Vagina (tissue), 2 donors: ENCODE measurements at regions not wholly inside any gene's neighbourhood (a gene's known extent, or its start where the extent isn't known, plus 50 kb on each side); places are given as distances from the start of the nearest gene placed in this dataset.

ENCODE experiments used
- DNase-seq, 2 donors: peaks; one replicate each; pipeline ENCODE4 v3.0.0-alpha.2; 2017; ENCODE audit errors: extremely low spot score in 2 of 2
- H3K27ac ChIP-seq: fragments of 200-600 bp; sonication (generic); one replicate; pipeline ENCODE4 v1.5.1; 2019
- H3K27me3 ChIP-seq: fragments of 200-600 bp; sonication (generic); one replicate; pipeline ENCODE4 v1.5.1; 2019
- H3K36me3 ChIP-seq, 2 donors: fragments of 200-600 bp; sonication (generic); one replicate each; pipeline ENCODE4 v1.5.1; 2017 to 2019
- H3K4me1 ChIP-seq: fragments of 200-600 bp; sonication (generic); one replicate; pipeline ENCODE4 v1.5.1; 2019
- H3K4me3 ChIP-seq, 2 donors: fragments of 200-600 bp; sonication (generic); 1 replicate in 1 of 2; 2 replicates in 1 of 2; pipeline ENCODE4 v1.5.1; 2016 to 2019
- H3K9me3 ChIP-seq: fragments of 200-600 bp; sonication (generic); one replicate; pipeline ENCODE4 v1.5.1; 2019
- CTCF ChIP-seq, 3 experiments: fragments of 450-650 bp in 2 of 3; fragments of 200-600 bp in 1 of 3; sonication (generic) in 1 of 3; IDR thresholded peaks; one replicate each; pipeline ENCODE4 v1.5.1; 2017 to 2019; ENCODE audit warnings: antibody characterized with exemption in 3 of 3, mild to moderate bottlenecking in 2 of 3, moderate library complexity in 2 of 3
- POLR2A ChIP-seq, 2 donors: fragments of 450-650 bp; IDR thresholded peaks; one replicate each; pipeline ENCODE4 v1.6.1; 2017; ENCODE audit warnings: antibody characterized with exemption in 2 of 2, mild to moderate bottlenecking in 2 of 2, moderate library complexity in 2 of 2
- POLR2AphosphoS5 ChIP-seq, 2 donors: sonication (generic); formaldehyde crosslinking; IDR thresholded peaks; one replicate each; pipeline ENCODE4 v1.9.0; 2017; ENCODE audit warnings: antibody characterized with exemption in 2 of 2, mild to moderate bottlenecking in 2 of 2, low read depth in 1 of 2; ENCODE audit not compliant: insufficient read depth in 1 of 2
- intact Hi-C: fragments of 100-400 bp; cut with DNase I; formaldehyde crosslinking; loops from one replicate; pipeline ENCODE4 v1.15.1; 2023

DNA sequence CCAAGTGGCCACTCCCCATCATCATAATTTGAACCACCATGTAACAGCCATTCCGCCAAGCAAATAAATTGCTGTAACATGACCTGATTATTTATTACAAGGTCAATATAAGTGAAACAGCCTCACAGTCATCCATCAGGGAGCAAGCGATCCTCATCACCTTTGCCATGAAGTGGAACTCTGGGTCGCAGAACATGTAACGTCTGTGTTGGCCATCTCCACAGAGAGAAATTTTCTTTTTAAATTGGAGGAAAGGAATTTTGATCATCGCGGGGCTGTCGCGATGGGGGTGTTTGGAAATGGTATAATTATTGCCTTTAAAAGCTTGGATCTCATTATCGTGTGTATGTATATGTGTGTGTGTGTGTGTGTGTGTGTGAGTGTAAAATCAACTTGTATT, 90.2 kb downstream of the SHOX start:
- no peaks in the 10 kb centered on the region for H3K36me3 ChIP-seq
- intact Hi-C loops: no loop called here
- no peaks in the 10 kb centered on the region for H3K27me3 ChIP-seq
- no peak for TF ChIP-seq POLR2A (IDR thresholded peaks at IDR 0.05)
- TF ChIP-seq POLR2AphosphoS5 (IDR thresholded peaks at IDR 0.05; ENCODE audit: insufficient read depth in 1 of 2, low read depth in 1 of 2): no peak
- TF ChIP-seq CTCF (IDR thresholded peaks at IDR 0.05): no peak
- H3K9me3 ChIP-seq: peaks cover 5% of the 10 kb centered on the region
- no peak overlapping the region for H3K4me3 ChIP-seq
- H3K4me1 ChIP-seq: no peaks in the 10 kb centered on the region
- DNase-seq: no peak
- no peak overlapping the region for H3K27ac ChIP-seq

DNA sequence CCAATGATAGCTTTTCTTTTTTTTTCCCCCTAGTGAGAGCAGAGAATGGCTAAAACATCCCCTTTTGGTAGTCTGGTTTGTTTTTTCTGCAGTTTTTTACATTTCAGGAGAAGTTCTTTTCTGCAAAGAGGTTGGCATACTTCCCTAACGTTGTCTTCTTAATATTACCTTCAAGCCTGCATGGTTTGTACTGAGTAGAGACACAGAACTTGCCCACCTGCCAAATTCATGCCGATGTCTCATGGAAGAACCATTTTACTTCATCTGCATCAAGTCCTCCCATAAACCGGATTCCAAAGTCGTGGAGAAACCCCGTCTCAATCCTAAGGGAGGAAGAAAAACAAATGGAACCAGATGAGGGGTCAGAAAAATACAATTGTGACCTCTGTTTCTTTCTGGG, 89.7 kb downstream of the SHOX start:
- H3K4me3 ChIP-seq: no peak overlapping the region
- no peaks in the 10 kb centered on the region for H3K4me1 ChIP-seq
- peaks cover 5% of the 10 kb centered on the region for H3K9me3 ChIP-seq
- DNase-seq: no peak
- intact Hi-C loops: no loop called here
- H3K27me3 ChIP-seq: no peaks in the 10 kb centered on the region
- no peak for TF ChIP-seq POLR2A (IDR thresholded peaks at IDR 0.05)
- no peak for TF ChIP-seq POLR2AphosphoS5 (IDR thresholded peaks at IDR 0.05; ENCODE audit: insufficient read depth in 1 of 2, low read depth in 1 of 2)
- no peak for TF ChIP-seq CTCF (IDR thresholded peaks at IDR 0.05)
- no peak overlapping the region for H3K27ac ChIP-seq
- no peaks in the 10 kb centered on the region for H3K36me3 ChIP-seq

DNA sequence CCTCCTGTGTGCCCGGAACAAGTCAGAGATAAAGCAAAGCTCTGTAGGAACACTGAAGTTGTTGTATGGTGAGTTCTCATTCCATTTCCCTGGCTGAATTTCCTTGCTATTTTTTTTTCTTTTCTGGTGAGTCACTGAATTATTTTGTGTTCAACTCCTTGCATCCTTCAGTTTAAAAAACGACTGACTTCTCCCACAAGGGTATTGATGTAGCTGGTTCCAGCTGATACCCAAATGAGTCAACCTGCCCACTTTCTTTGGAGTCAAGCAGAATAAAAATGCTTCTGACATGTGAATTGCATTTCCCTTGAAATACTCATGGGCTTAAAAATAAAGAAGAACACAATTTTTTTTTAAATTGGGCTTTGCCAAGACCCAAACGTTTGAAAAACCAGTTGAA, 85.5 kb downstream of the SHOX start:
- DNase-seq: no peak
- no peaks in the 10 kb centered on the region for H3K4me1 ChIP-seq
- intact Hi-C loops: no loop called here
- H3K27me3 ChIP-seq: no peaks in the 10 kb centered on the region
- no peaks in the 10 kb centered on the region for H3K36me3 ChIP-seq
- H3K27ac ChIP-seq: no peak overlapping the region
- H3K9me3 ChIP-seq: no peaks in the 10 kb centered on the region
- H3K4me3 ChIP-seq: no peak overlapping the region
- TF ChIP-seq CTCF (IDR thresholded peaks at IDR 0.05) (no peak), POLR2AphosphoS5 (IDR thresholded peaks at IDR 0.05; ENCODE audit: insufficient read depth in 1 of 2, low read depth in 1 of 2) (no peak), POLR2A (IDR thresholded peaks at IDR 0.05) (no peak)

DNA sequence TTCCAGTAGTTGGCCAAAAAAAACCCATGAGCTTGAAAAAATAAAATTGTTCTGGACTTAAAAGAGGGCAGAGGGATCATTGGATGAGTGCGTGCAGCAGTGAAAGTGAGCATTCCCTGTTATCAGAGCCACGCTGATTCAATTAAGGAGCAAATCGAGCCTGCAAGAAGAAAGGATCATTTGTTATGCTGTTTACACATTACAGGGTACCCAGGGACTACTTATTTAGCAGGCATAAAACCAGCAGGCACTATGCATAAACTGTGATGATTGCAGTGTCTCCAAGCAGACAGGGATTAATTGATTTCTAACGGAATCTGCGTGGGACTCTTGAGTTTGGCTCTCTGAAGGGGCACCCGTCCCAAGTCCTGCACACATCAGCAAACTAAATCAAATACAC, 83.5 kb downstream of the SHOX start:
- H3K9me3 ChIP-seq: no peaks in the 10 kb centered on the region
- no peaks in the 10 kb centered on the region for H3K4me1 ChIP-seq
- H3K27me3 ChIP-seq: no peaks in the 10 kb centered on the region
- intact Hi-C loops: no loop called here
- no peak for DNase-seq
- H3K36me3 ChIP-seq: no peaks in the 10 kb centered on the region
- no peak overlapping the region for H3K27ac ChIP-seq
- H3K4me3 ChIP-seq: no peak overlapping the region
- TF ChIP-seq CTCF (IDR thresholded peaks at IDR 0.05) (no peak), POLR2AphosphoS5 (IDR thresholded peaks at IDR 0.05; ENCODE audit: insufficient read depth in 1 of 2, low read depth in 1 of 2) (no peak), POLR2A (IDR thresholded peaks at IDR 0.05) (no peak)
